HG02623 (cell line): ENCODE measurements at regions not wholly inside any gene's neighbourhood (a gene's known extent, or its start where the extent isn't known, plus 50 kb on each side); places are given as distances from the start of the nearest gene placed in this dataset.
A peak's percentile ranks its signal among the peaks of the same experiment; 100 is the strongest.

Experiments used
- ATAC-seq: cut with Tn5 transposase; IDR thresholded peaks from one replicate; pipeline ENCODE4 v1.9.1; 2021; ENCODE audit warnings: moderate library complexity; ENCODE audit not compliant: unreplicated experiment

GRCh38 chr2:12161085-12161484 lies 414.7 kb downstream of the LPIN1 start:
- ATAC-seq: no peak

DNA sequence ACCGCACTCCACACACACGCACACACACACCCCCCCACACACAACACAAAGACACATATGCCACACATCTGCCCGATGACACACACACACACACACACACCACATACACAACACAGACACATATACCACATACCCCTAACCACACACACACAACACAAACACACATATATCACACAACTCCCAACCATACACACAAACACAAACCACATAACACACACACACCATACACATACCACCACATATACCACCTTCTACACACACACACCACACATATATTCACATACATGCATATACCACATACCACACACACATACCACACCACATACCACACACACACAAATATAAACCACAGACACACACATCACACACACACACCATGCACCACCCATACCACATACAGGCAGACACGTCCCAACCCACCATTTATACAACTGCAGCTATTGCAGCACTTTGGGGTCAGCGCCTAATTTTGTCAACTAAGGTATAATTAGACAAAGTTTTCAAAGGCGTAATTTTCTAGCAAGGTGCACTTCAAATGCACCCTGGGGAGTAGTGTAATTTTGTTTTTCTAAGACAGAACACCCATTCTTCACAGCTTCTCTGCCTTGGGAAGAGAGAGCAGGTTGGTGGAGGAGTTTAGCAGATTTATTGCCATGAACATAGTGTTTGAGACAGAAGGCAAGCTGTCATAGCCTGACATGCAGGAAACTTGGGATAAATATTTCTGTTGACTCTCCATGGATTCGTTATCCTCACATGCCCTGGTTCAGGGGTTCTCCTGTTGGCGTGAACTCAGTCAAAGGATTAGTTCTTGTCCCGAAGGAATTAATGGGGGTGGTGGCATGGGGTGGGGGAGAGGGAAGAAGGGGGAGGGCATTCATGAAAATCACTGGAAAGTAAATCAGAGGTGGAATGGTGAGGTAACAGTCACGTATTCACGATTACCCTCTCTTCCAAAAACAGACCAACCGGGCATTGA lies 416.1 kb downstream of the LPIN1 start:
- ATAC-seq: no peak

- ATAC-seq: no peak
Observed at GRCh38 chr2:12163866-12164265, 417.4 kb downstream of the LPIN1 start.

DNA sequence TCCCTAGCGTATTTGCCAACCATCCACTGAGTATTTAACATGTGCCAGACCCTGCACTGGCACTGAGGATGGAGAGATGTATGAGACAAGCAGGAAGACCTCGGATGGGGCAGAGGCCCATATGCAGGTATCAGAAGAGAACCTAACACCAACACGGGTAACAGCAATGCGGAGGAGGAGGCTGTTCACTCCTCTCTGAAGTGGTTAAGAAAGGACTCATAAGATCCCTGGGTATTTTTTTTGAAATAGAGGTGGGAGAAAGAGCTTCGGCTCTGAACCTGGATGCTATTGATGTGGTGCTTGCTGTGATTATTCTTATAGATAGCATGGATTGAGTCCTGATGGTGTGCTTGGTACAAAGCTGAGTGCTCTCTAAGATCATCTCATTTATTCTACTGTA lies 418.3 kb downstream of the LPIN1 start:
- ATAC-seq: no peak

DNA sequence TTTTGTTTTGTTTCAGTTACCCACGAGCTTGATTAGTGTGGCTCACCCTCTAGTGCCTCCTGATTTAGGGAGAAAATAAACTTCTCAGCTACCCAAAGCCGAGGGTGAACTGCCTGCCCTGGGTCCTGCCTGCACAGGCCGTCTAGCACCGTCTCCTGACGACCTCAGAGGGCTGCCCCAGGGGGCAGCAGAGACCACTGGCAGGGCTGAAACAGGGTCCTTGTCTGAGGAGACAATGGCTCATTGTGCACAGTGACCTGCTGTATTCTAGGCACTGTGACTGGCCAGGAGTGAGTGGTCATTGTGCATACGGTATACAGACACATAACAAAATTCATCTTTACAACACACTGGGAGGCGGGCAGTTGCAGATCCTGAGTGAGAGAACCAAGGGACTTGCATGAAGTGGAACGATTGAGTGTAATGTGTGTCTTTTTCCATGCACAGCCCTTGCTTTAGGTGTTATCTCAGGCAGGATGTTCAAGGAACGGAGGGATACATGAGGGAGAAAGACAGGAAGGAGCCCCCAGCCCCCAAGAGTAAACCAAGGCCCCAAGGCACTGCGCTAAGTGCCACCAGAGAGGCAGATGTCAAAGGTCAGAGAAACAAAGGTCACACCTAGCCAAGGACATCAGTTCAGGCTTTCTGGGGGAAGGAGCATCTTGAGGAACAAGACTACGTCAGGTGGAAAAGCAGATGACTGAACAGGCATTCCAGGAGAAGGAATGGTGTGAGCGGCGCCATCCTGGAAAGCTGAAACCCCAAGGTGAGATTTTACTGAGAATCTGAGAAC lies 421.3 kb downstream of the LPIN1 start:
- ATAC-seq: no peak

- no peak for ATAC-seq
Observed at GRCh38 chr2:12168354-12168753, 421.9 kb downstream of the LPIN1 start.

DNA sequence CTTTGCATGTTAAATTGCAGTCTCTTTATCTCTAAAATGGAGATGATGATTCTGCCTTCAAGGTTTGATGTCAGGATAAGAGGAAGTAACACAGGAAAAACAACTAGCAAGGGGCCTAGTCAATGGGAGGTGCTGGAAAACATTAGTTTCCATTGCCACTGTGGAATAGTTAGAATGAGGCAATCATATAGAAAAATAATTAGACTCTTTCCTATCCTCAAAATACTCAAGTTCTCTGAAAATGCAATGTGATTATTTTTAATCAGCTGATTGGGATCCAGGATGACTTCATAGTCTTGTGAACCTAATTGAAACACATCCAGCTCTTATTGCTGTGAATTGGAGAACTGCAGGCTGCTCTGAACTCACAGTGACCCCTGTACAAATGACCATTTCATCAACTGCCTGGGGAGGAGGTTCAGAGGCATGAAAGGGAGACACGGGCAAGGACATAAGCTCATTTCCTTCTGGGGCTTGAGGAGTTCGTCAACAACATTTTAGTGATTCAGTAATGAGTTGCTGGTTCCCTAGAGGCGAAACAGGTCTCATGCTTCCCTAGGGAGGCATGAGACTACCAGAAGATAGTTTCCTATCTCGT lies 422.5 kb downstream of the LPIN1 start:
- no peak for ATAC-seq

DNA sequence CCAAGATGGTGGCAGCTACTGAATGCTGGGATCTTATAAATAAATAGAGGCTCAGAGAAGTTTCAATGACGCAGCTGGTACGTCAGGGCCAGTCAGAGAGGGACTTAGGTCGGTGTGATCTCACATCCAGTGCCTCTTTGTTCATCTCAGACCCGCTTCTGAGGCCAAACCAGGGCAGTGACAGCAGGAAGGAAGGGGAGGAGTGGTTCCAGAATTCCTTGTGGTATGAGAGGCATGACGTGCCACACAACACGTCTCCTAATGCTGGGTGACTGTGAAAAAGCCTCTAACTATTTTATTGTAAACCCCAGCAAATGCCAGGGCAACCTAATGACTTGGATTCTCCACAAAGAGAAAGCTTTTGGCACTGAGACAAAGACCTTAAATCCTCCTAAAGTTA lies 423.3 kb downstream of the LPIN1 start:
- ATAC-seq: no peak

- ATAC-seq: no peak
Observed at GRCh38 chr2:12170121-12170520, 423.7 kb downstream of the LPIN1 start.

GRCh38 chr2:12173271-12173942 lies 427.0 kb downstream of the LPIN1 start:
- no peak for ATAC-seq

DNA sequence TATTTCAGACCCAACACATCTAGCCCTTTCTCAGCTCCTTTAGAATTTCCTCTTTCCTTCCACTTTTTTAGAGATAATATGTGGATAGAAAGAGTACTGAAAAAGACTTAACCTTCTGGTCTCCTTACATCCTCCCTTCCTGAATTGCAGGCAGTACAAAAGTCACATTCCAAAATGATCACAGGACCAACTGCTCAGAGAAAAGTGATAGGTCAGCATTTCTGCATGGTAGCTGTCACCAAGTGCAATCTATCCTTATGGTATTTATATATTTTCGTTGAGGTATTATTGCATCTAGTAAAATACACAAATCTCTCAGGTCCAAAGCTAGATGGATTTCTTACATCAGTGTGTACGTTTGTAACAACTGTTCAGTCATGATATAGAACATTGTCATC lies 427.5 kb downstream of the LPIN1 start:
- no peak for ATAC-seq

GRCh38 chr2:12175323-12175722 lies 428.9 kb downstream of the LPIN1 start:
- no peak for ATAC-seq

DNA sequence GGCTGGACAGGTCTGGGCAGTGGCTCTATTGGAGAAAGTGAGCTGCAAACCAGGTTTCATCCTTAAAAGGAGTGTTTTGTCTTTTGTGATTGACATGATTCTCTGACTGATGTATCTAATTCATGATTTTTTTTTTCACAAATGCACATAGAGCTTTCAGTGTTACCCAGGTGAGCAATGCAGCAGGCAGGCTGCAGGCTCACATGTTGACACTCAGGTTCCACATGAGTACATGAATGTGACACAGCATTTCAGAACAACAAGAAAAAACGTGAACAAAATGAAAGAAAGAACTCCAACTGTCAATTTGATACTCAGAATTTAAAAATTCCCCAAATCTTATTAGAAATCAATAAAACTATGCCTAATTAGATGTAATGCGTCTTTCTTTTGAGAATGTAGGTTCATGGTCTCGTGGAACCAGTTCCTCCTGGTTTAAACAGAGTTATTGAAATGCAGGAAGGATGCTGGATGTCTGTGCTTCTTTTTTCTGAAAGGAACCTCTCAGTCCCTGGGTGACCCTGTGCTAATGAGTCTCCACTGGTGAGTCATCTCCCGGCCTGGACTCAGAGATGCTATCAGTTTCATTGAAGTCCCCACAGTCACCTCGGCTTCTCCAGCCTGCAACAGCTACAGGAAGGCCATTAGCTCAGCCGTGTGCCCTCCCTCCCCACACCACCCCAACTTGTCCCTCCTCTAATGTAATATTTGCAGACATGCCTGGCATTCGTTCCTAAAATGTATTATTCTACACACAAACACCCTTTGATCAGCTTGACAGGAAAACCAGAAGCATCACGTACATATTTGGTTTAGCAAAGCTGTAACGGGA lies 430.4 kb downstream of the LPIN1 start:
- peak; percentile 78 for ATAC-seq

DNA sequence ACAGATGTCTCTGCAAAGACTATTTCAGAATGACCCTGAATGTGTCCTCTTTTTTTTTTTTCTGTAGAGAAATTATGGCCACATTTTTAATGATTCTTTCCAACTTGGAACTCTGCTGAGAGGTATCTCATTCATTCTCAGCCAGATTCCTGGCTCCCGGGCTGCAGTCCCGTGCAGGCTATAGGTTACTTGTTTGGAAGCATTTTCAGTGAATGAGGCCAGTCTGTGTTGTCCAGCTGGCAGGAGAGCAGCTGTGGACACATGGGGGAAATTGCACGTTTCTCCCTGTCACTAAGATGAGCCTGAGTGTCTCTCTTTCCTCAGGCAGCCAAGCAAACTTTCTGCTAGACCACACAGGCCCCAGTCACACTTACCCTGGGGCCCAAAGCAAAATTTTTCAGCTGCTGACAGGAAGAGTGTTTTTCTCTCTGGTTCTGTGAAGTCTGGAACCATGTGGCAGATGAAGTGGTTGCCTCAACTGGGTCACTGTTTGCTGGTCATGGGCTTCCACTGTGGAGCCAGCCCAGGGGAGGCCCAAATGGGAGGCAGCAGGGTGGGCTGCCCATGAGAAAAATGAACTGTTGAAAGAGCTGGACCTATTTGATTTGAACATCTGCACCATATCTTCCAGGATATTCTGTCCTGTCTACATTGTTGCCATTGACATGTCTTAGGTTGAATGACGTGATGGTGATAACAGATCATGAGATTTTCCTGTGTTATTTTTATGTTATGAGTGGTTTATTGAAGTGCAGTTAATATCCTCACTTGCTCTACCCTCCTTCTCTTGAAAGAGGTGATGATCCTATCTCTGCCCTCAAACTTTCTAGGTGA lies 431.2 kb downstream of the LPIN1 start:
- peak; percentile 79 for ATAC-seq

DNA sequence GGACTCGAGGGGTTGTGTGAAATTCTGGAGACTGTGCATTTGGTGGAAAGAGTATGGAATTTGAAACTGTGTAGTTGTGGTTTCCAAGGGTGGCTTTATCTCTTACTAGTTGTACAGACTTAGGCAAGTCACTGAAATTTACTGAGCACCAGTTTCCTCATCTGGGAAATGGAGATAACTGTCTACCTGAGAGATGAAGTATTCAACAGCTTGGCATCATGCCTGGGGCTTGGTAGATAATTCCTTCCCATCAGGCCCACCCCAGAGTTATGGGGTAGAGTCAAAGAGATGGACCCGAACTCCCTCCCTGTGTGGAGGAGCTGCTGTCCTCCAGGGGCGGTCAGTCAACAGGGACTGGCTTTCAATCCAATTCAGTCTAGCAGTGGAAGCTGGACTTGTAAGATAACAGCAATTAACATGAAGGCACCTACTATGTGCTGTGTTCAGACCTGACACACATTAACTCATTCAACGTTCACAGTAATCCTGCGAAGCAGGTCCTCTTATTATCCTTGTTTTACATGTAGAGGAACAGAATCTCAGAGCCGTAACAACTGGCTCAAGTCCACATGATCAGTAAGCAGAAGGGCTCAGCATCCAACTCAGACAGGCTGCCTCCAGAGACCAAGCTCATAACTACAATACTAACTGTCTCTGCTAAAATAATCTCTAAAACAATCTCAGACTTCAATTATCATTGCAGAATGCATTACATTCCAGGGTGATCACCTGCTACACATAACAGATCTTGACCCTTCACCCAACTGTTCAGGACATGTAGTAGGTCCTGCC lies 432.1 kb downstream of the LPIN1 start:
- no peak for ATAC-seq

DNA sequence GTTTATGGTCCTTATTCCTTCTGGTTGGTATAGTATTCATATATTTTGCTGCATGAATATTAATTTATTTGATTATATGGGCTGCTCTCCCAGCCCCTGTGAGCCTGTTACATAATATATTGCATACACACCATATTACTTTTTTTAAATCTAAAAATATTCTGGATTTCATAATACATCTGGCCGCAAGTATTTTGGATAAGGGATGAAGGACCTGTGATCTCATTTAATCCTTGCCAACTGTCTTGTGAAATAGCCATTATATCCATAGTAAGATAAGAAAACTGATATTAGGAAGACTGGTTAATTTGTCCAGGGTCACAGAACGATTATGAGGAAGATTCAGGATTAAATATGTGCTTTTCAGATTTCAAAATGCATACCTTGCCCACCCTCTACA lies 433.6 kb downstream of the LPIN1 start:
- no peak for ATAC-seq

GRCh38 chr2:12183032-12183645 lies 436.7 kb downstream of the LPIN1 start:
- ATAC-seq: no peak

DNA sequence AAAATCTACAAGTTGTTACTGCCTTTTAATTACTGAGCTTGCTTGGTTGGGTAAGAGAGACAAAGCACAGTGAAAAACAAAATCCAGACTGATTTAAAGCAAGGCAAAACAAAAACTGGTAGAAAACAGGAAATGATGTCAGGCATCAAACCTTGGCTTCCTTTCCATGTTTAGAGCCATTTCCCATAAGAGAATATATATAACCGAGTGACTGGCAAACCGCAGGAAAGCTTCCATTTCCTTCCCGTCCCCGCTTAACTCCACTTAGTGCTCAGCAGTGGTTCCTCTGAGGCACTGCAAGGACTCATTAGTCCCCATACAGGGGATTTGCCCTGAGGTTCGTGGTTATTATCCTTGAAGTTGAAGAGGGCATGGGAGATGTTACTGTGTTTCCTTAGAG lies 446.3 kb downstream of the LPIN1 start:
- no peak for ATAC-seq
